ENCODE measurements at regions not wholly inside any gene's neighbourhood (a gene's known extent, or its start where the extent isn't known, plus 50 kb on each side); places are given as distances from the start of the nearest gene placed in this dataset.
"Not testable (repeated sequence)": the region's sequence is repeated elsewhere in the genome, so short reads cannot be mapped to it uniquely, and the experiment has no call there.

GRCh38 chr1:221591250-221591649, 150.6 kb downstream of the DUSP10 start:
- not testable (repeated sequence) for TF ChIP-seq CTCF (IDR thresholded peaks at IDR 0.05 in 4 of 5, conservative IDR thresholded peaks at IDR 0.05 in 1 of 5); POLR2A (IDR thresholded peaks at IDR 0.05)
